HT-29 (cell line): ENCODE measurements at regions not wholly inside any gene's neighbourhood (a gene's known extent, or its start where the extent isn't known, plus 50 kb on each side); places are given as distances from the start of the nearest gene placed in this dataset.

ENCODE experiments used
- DNase-seq: peaks from one replicate; pipeline ENCODE4 v3.0.0-alpha.2; 2015; ENCODE audit warnings: low spot score

DNA sequence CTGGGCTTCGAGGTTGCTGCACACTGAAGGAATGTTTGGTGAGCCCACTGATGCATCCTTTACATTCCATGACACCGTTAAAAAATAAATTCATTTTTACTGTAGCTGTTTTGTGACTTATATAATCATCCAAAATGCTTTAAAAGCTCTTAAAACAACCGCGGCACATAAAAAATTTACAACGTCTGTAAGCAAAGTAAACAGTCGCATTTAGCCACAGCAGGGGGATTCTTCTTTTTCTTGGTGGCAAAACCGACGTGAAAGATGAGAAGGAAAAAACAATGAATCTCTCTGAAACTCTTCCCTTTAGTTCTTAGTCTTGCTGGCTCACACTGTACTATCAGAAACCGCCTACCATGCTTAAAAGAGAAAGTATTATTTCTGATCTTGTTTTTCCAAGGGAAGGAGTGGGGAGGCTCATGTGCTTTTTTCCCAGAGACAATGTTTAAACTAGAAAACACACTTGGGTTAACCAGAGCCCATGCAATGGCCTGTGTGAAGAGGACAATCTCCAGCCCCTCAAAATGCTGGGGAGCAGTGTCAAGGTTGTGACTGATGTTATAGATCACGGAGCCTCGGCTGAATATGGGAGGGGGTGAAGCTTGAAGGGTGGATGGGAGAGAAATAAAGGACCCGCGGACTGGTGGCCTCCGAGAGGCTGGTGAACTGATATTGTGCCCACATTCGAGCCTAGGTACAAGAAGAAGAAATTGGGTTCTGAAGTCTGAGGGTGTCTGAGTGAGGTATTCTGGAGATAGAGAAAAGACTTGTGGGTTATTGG is 91.1 kb downstream of the IRF8 start:
- no peak for DNase-seq

DNA sequence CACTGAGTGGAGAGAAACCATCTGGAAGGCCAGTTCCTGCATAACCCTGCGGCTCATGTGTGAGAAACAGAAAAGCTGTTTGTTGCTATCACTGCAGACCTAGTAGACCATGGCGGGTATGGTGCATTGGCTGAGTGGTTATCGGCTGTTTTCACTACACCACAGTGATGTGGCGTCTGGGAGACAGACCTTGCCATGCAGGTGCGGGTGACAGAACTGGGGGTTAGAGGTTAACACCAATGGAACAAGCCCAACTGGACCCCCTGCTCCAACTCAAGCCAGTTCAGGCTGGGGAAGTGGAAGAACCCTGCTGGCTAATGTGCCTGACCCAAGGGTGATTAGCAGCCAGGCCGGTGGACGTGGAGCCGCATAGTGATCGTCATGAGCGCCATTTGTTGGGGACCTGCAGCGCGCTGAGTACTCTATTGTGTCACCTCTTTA is 91.9 kb downstream of the IRF8 start:
- DNase-seq = no peak

DNA sequence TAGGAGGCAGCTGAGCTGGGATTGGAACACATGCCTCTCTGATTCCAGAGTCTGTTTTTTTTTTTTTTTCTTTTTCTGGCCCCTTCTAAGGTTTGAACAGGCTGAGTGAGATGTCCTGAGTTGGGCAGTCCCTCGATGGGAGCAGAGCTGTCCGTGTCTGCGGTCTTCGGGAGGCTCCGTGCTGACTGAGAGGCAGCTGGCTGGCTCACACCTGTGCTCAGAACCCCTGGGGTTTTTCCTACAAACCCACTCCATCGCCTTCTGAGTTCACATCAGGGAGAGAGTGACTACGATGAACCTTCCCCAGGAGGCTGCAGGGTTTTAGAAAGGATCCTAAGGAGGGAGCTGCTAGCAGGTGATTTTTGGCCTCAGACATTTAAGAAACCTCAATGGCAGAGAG is 92.5 kb downstream of the IRF8 start:
- no peak for DNase-seq

DNA sequence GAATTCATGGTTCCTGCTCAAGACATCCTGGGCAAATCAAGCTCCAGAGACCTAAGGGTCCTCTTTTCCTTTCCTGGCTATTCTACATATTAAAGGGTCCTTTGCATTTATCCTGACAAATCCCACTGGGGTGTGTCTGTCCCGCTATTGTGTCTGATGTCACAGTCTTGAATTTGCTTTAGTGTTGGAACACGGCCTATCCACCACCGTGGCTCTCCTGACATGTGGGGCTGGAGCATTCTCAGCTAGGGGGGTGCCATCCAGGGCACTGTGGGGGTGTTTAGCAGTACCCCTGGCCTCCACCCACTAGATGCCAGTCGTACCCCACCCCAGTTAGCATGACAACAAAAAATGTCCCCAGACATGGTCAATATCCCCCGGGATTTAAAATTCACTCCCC is 92.9 kb downstream of the IRF8 start:
- DNase-seq = no peak

DNA sequence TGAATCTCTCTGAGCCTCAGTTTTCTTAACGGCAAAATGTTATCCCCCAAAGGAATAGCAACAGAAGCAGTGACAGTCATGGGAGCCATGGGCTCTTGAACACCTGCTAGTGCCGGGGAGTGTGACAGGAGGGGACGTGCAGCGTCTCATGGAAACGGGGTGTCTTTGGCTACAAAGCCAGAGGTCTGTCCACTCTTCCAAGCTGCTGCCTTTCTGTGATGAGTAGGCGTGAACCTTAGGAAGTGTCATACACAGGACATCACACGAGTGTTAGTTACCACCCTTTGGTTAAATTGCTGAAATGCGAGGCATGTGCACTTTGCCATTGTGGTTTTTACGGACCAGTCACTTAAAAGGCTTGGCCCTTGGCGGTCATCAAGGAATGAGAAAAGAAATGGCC is 93.4 kb downstream of the IRF8 start:
- no peak for DNase-seq

DNA sequence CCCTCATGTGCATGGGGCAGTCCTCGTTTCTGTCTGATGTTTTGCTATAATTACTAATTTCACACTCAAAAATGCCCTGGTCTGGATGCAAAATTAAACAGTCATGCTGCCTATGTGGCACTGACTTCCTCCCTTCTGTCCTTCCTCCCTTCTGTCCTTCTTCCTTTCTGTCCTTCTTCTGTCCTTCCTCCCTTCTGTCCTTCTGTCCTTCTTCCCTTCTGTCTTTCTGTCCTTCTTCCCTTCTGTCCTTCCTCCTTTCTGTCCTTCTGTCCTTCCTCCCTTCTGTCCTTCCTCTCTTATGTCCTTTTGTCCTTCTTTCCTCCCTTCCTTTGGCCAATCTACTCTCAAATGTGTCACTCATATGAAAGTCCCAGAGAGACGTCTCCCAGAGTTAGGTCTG is 93.8 kb downstream of the IRF8 start:
- no peak for DNase-seq

DNA sequence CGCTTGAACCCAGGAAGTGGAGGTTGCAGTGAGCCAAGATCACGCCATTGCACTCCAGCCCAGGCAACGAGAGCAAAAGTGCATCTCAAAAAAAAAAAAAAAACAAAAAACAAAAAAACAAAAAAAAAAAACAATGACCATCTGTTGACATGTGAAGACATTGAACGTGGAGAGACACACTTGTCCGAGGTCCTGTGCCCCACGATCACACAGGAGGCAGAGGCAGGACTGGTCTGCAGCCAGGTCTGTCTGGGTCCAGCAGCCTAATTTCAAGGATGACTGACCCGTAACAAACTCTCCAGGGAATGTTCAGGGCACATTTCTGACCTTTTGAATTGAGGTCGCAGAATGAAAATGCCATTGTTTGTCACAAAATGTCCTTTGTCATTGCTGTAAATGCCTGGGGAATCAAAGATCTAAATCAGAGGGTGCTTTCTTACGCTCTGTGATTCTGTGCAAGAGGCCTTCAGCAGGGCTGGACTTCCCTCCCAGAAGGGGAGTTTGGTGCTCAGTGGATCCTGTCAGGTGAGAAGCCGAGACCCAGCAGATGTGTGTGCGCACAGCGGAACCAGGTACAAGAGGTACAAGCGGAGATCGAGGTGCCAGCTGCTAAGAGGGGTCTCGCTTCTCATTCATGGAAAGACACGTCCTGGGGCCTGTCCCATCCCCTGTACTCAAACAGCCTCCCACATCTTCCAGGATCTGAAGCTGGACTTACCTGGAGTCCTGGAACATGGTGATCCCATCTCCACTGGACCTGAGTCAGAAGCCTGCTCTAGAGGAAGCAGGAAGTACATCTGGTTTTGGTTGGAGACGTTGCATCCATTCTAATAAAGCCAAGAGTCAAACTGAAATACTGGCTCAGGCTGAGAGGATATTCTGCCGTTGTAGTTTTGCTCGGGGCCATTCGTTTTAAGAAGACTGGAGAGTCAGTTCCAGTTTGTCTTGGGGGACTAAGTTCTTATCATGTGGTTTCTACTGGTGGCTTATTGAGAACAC is 95.8 kb downstream of the IRF8 start:
- DNase-seq = no peak

DNA sequence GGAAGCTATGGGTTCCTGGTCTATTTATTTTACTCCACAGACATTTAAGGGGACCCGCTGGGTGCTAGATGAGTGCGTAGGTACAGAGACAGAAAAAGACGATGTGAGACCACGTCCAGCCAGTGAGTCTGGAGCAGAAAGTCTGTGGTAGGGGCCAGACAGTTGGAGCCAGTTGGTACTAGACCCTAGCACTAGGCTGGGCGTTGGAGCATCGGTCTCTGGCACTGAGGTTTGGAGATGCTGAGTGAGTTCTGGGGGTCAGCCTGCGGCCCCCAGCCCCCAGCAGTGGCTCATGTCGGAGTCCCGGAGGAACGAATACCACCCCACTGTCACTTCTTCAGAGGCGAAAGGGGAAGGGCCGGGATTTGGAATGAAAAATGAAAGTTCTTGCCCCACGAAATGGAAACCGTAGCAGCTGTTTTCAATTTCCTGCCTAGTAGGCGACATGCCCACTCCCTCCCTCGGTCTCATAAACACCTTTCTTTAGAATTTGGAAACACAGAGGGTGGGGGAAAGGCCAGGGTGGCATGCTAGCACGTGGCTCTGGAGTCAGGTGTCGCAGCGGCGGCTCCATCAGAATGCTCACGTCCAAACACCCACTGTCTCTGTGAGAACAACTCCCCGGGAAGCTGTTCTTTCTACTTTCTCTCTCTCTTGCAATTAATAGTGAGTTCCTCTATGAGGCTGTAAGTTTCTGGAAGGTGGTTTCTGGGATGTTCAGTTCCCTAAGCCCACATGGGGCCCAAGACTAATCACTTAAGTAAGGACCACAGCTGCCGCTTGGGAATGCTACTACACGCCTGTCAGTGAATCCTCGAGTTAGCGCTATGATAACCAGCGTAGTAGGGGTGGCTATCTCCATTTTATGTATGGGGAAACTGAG is 96.8 kb downstream of the IRF8 start:
- no peak for DNase-seq

DNA sequence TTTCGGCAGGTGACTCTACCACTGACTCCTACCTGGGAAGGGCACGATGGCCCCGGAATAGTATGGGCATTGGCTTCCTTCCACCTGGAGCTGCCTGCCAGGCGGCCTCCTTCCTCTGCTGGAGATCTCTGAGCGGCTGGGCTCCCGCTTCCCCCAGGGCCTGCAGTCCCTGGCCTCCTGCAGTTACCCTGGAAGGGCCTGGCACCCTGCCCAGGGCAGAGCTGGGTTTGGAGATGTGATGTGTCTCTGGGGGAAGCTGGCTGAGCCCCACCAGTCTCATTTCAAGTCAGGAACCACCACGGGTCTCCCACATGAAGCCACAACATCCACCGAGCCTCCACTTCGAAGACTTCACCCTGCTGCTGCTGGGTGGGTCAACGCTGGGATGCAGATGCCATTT is 97.9 kb downstream of the IRF8 start:
- no peak for DNase-seq

DNA sequence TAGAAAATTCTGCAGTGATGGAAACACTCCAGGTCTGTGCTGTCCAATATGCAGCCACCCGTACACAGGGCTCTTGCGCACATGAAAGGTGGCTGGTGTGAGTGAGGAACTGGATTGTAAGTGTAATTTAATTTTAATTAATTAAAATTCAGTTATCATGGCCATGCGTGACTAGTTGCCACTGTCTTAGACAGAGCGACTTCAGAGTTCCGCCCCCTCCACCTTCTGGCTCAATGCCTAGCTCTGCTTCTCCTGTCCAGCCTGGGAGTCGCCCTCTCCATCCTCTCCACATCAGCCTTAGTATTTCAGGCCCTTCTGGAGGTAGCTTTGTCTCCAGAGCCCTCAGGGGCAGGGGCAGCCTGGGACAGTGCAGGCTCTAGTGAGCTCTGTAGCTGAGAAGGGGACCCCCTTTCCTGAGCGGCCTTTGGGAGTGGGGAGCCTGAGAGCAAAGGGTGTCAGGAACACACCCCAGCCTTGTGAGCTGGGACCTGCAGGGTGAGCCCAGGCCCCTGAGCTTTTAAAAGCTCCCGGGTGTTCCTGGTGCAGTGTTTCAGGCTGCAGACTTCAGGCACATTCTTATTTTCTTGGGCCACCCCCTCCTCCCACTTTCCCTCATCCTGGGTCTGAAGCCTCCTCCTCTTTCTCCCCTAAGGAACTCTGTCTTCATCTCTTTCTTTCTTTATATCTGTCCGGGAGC is 99.4 kb downstream of the IRF8 start:
- no peak for DNase-seq

DNA sequence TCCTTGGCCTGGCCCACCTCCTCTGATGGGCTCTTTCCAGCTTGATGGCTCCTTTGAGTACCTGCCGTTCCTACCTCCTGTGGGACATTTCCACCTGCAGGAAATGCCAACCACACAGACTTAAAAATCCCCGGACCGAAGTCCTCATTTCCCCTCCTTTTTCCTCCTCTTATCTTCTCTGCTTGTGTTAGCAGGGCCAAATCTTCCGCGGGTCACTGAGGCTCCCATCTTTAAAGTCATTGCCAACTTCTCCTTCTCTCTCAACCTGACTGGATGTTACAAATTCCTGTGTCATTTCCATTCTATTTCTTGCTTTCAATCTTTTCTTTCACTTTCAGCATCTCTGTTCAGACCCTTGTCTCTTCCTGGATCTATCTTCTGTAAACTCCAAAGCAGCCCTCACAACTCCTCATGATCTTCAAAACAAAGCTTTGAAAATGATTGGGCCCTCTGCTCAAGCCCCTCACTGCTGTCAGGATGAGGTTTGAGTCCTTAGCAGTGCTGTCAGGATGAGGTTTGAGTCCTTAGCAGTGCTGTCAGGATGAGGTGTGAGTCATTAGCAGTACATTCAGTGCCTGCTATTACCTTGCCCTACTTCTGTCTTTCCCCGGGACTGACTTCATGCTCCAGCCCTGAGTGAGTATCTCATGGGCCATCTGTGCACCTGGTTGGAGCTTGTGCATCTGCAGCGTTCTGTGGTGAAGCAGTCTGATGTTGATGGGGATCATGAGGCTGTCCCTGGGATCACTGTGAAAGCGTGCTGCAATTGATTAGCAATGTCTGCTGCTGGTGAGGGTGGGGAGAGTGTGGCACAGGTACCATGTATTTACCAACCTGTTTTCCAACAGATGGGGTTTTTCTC is 100.1 kb downstream of the IRF8 start:
- no peak for DNase-seq

DNA sequence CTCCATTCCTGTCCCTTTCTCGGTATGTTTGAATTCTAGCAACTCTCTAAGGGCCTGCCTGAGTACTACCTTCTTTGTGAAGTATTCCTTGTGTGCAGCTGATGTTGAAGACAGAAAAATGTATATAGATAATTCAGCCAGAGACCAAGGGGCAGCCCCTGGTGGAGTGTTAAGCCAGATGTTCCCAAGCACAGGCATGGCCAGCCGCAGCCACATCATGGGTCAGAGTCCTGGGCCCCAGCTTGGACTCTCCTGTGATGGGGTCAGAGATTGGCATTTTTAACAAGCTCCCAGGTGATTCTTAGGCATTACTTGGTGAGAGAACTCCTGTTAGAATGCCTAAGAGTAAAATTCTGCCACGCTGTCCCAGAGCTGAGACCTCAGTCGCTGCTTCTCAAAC is 100.8 kb downstream of the IRF8 start:
- no peak for DNase-seq

DNA sequence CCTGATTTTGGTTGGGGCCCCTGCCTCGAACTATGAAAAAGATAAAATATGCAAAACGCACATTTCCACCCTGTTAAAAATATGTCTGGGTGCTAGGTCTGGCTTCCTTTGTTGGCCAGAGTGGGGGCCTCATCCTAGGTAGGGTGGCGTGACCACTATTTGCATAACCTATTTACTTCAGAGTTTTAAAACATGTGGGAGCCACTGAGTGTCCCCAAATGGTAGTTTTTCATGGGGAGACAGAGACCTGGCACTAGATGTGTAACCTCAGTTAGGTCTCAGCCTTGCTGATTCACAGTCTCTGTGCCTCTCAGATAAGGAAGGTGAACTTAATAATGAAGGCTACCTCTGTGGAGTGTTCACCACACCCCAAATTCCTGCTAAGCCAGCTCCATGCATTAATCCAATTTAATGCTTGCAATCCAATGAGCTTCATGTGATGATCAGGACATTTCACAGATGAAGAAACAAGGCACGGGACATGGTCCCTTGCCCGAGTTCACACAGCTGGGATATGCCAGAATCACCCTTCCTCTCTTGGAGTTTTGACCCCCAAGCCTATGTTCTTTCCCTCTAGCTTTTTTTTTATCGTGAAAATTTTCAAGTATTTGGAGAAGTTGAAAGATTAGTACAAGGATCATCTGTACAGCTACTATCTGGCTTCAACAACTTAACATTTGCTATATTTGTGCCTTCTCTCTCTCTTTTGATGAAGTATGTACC is 103.4 kb downstream of the IRF8 start:
- no peak for DNase-seq

DNA sequence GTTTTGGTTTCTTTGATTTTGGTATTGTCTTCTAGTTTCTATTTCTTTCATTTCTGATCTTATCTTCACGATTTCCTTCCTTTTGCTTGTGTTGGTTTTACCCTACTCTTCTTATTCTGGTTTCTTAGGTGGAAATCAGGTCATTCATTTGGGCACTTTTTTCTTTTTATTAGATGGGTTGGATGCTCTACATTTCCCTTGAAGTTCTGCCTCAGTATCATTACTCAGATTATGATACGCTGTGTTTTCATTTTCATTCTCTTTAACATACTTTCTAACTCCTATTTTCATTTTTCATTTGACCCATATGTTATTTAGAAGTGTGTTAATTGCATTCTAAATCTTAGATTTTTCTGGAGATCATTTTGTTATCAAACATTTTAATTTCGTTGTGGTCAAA is 108.6 kb downstream of the IRF8 start:
- no peak for DNase-seq

DNA sequence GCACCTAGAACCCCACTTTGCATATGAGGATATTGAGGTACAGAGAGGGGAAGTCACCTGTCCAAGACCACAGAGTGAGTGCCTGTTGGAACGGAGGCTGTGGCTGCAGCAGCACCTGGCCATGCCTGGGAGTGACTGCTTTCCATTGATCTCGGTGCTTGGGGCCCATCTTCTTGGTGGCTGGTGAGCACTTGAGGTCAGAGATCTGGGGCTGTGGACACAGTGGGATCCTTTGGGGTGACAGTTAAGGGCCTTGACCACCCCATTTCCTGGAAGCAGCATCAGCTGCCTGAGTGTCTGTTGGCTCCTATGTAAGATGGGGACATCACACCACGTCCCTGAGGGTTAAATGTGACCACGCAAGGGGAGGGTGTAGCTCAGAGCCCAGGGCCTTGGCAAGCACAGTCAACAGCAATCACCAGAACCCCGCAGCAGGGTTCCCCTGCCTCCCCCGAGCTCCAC is 111.7 kb downstream of the IRF8 start:
- DNase-seq = no peak

DNA sequence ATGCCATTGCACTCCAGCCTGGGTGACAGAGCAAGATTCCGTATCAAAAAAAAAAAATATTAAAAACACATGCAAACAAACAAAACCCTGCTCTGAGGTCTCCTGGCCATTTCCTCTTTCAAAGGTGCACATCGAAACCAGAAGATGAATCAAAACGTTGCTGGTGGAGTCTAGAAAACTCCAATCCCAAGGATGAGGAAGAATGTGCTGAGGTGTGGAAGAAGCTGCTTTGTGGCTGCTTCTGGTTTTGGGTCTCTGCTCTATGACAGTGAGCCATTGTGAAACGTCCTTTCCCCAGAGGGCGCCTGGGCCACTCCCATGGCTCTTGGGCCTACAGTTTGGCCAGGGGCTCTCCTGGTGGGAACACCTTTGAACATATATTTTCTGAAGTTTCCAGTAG is 112.6 kb downstream of the IRF8 start:
- no peak for DNase-seq

DNA sequence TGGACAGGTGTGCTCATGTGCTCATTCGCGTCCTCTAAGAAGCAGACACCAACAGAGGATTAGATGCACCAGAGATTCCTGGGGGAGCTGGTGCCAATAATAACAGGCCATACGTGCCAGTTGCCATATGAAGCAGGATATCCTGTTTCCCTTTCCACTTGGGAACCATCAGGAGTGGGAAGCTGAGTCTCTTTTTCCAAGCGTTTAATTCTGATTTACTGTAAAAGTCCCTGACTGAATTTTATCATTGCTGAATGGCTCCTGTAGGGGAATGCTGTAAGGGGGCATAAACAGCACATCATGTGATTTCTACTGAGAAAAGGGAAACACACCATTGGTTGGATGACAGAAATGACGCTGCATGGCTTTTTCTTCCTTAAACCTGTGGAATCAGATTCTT is 113.3 kb downstream of the IRF8 start:
- DNase-seq = no peak

DNA sequence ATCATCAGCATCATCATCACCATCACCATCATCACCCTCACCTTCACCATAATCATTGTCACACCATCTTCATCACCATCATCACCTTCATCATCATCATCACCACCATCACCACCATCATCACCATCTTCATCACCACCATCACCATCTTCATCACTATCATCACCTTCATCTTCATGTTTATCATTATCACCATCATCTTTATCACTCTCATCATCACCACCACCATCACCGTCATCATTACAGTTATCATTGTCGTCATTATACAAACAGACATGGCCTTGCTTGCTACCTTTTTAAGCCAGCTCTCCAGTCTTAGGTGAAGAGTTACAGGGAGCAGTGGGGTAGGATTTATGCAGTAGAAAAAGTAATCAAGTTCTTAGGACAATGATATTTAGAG is 114.9 kb downstream of the IRF8 start:
- no peak for DNase-seq

DNA sequence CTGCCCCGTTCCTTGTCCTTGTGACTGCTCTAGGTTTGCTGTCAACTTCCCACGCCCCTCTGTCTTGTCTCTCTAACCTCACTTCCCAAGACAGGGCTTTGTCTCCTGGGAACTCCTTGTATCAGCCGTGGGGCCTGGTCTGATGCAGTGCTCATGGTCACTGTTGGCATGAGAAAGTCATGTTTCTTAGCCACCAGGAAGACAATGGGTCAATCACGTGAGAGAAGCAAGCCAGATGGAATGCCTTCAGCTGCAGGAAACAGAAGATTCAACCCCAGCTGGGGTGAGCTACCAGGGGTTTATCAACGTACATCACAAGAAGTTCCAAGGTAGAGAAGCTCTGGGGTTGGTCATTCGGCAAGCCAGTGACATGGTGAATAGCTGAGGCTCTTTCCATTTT is 116.6 kb downstream of the IRF8 start:
- DNase-seq = no peak
